Adrenal gland (tissue), 9 donors: ENCODE measurements at regions not wholly inside any gene's neighbourhood (a gene's known extent, or its start where the extent isn't known, plus 50 kb on each side); places are given as distances from the start of the nearest gene placed in this dataset.

Experiments
- DNase-seq, 7 donors: peaks; one replicate each; pipeline ENCODE4 v3.0.0-alpha.2; 2019 to 2020
- H3K27ac ChIP-seq, 5 donors: fragments of 200-600 bp; sonication (generic) in 4 of 5; 1 replicate in 3 of 5; 2 replicates in 2 of 5; pipeline versions ENCODE4 v1.5.1 to v1.8.0; 2016 to 2020; ENCODE audit warnings: mild to moderate bottlenecking in 1 of 5
- H3K27me3 ChIP-seq: fragments of 200-600 bp; 2 replicates; pipeline ENCODE4 v1.8.0; 2021
- H3K36me3 ChIP-seq, 2 donors: fragments of 200-600 bp; replicated peaks in 1 of 2; 1 replicate in 1 of 2; 2 replicates in 1 of 2; pipeline versions ENCODE4 v1.5.1 to v1.8.0; 2018 to 2022
- H3K4me1 ChIP-seq, 2 donors: fragments of 200-600 bp; replicated peaks in 1 of 2; 1 replicate in 1 of 2; 2 replicates in 1 of 2; pipeline versions ENCODE4 v1.5.1 to v1.8.0; 2018 to 2021
- H3K4me3 ChIP-seq, 4 donors: fragments of 200-600 bp; sonication (generic) in 3 of 4; one replicate each; pipeline ENCODE4 v1.5.1; 2016 to 2018
- H3K9me3 ChIP-seq, 3 donors: fragments of 200-600 bp; sonication (generic) in 1 of 3; replicated peaks in 1 of 3; 1 replicate in 2 of 3; 2 replicates in 1 of 3; pipeline versions ENCODE4 v1.5.1 to v1.8.0; 2016 to 2021
- CTCF ChIP-seq, 6 experiments: fragments of 450-650 bp in 4 of 6; fragments of 200-600 bp in 2 of 6; sonication (generic) in 1 of 6; IDR thresholded peaks; 1 replicate in 5 of 6; 2 replicates in 1 of 6; pipeline versions ENCODE4 v1.5.1 to v1.8.0; 2016 to 2021; ENCODE audit warnings: antibody characterized with exemption in 6 of 6, mild to moderate bottlenecking in 2 of 6, moderate library complexity in 1 of 6
- POLR2A ChIP-seq, 2 donors: fragments of 450-650 bp; IDR thresholded peaks; one replicate each; pipeline ENCODE4 v1.6.1; 2017; ENCODE audit warnings: antibody characterized with exemption in 2 of 2, mild to moderate bottlenecking in 2 of 2, moderate library complexity in 1 of 2
- WGBS, 4 donors: extraction: QIAGEN DNeasy Blood & Tissue Kit in 2 of 4; methylation state at CpG; one replicate each; pipeline versions ENCODE4 v1.1.5 to v1.1.7; 2013 to 2017; 5-methylcytosine and 5-hydroxymethylcytosine counted together
- intact Hi-C, 2 donors: fragments of 100-400 bp; cut with DNase I; formaldehyde crosslinking; loops; one replicate each; pipeline versions ENCODE4 v1.14.1 to v1.15.0; 2022 to 2023
- donor health status: healthy with polysubstance abuse.
- donor health status: Bipolar disorder and iron deficiency.
- donor health status: DM: yes; HTN: yes; CAD: no.
- donor health status: DM: no; HTN: no; CAD: no.
- donor health status: DM: no; HTN: no; CAD: no.

GRCh38 chr1:96087719-96088118 lies 633.9 kb upstream of the PTBP2 start:
- no peaks in the 10 kb centered on the region for H3K9me3 ChIP-seq
- TF ChIP-seq POLR2A (IDR thresholded peaks at IDR 0.05): no peak
- no peak for TF ChIP-seq CTCF (IDR thresholded peaks at IDR 0.05)
- no peak for DNase-seq
- no peaks in the 10 kb centered on the region for H3K36me3 ChIP-seq
- no peak overlapping the region for H3K4me3 ChIP-seq
- intact Hi-C loops: no loop called here
- no peaks in the 10 kb centered on the region for H3K27me3 ChIP-seq
- H3K4me1 ChIP-seq: no peaks in the 10 kb centered on the region
- H3K27ac ChIP-seq: no peak overlapping the region
- 80 to 100% (median 84%) methylated on average over 1 of the region's 1 CpG for WGBS, 4 donors

GRCh38 chr1:96090134-96090533 lies 631.5 kb upstream of the PTBP2 start:
- Histone ChIP-seq H3K4me1 (no peaks in the 10 kb centered on the region), H3K27me3 (no peaks in the 10 kb centered on the region), H3K9me3 (no peaks in the 10 kb centered on the region), H3K27ac (no peak overlapping the region), H3K4me3 (no peak overlapping the region), H3K36me3 (no peaks in the 10 kb centered on the region)
- intact Hi-C loops: no loop called here
- TF ChIP-seq CTCF (IDR thresholded peaks at IDR 0.05): no peak
- no peak for TF ChIP-seq POLR2A (IDR thresholded peaks at IDR 0.05)
- WGBS, 4 donors: 48 to 63% (median 54%) methylated on average over 4 of the region's 4 CpGs
- no peak for DNase-seq

- H3K27me3 ChIP-seq: no peaks in the 10 kb centered on the region
- H3K4me3 ChIP-seq: no peak overlapping the region
- TF ChIP-seq CTCF (IDR thresholded peaks at IDR 0.05): no peak
- TF ChIP-seq POLR2A (IDR thresholded peaks at IDR 0.05): no peak
- no peak for DNase-seq
- H3K4me1 ChIP-seq: no peaks in the 10 kb centered on the region
- 61 to 80% (median 73%) methylated on average over 2 of the region's 2 CpGs for WGBS, 4 donors
- intact Hi-C loops: no loop called here
- no peaks in the 10 kb centered on the region for H3K36me3 ChIP-seq
- H3K9me3 ChIP-seq: no peaks in the 10 kb centered on the region
- H3K27ac ChIP-seq: no peak overlapping the region
These were observed 625.6 kb upstream of the PTBP2 start for GRCh38 chr1:96095849-96096612.

GRCh38 chr1:96096613-96097321 lies 624.8 kb upstream of the PTBP2 start:
- intact Hi-C loops: no loop called here
- no peaks in the 10 kb centered on the region for H3K4me1 ChIP-seq
- H3K36me3 ChIP-seq: no peaks in the 10 kb centered on the region
- no peaks in the 10 kb centered on the region for H3K9me3 ChIP-seq
- DNase-seq: no peak
- 69 to 75% (median 73%) methylated on average over 5 of the region's 5 CpGs for WGBS, 4 donors
- H3K27ac ChIP-seq: no peak overlapping the region
- H3K4me3 ChIP-seq: no peak overlapping the region
- no peak for TF ChIP-seq POLR2A (IDR thresholded peaks at IDR 0.05)
- no peak for TF ChIP-seq CTCF (IDR thresholded peaks at IDR 0.05)
- no peaks in the 10 kb centered on the region for H3K27me3 ChIP-seq
